HG02870 (cell line): ENCODE measurements at regions not wholly inside any gene's neighbourhood (a gene's known extent, or its start where the extent isn't known, plus 50 kb on each side); places are given as distances from the start of the nearest gene placed in this dataset.
"Not testable (repeated sequence)": the region's sequence is repeated elsewhere in the genome, so short reads cannot be mapped to it uniquely, and the experiment has no call there.

Experiments used
- ATAC-seq: cut with Tn5 transposase; IDR thresholded peaks from one replicate; pipeline ENCODE4 v1.9.1; 2021; ENCODE audit warnings: mild to moderate bottlenecking, moderate library complexity; ENCODE audit not compliant: unreplicated experiment

DNA sequence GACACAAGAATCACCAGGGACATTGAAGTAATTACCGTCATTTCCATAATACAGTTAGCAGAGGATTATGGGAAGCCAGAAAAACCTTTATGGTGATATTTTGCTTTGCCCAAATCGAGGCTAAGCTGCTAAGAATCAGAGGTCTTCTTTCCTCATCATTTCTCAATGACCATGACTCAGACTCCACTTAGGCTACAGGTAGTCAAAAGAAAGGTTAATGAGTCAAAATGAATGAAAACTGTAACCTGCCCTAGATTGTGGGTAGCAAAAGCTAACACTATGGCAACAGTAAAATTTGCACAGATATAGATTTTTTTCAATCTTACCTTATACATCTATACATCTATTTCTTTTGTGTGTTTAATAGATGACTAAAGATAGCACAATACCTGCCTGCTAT, 185.8 kb downstream of the CARTPT start:
- no peak for ATAC-seq

DNA sequence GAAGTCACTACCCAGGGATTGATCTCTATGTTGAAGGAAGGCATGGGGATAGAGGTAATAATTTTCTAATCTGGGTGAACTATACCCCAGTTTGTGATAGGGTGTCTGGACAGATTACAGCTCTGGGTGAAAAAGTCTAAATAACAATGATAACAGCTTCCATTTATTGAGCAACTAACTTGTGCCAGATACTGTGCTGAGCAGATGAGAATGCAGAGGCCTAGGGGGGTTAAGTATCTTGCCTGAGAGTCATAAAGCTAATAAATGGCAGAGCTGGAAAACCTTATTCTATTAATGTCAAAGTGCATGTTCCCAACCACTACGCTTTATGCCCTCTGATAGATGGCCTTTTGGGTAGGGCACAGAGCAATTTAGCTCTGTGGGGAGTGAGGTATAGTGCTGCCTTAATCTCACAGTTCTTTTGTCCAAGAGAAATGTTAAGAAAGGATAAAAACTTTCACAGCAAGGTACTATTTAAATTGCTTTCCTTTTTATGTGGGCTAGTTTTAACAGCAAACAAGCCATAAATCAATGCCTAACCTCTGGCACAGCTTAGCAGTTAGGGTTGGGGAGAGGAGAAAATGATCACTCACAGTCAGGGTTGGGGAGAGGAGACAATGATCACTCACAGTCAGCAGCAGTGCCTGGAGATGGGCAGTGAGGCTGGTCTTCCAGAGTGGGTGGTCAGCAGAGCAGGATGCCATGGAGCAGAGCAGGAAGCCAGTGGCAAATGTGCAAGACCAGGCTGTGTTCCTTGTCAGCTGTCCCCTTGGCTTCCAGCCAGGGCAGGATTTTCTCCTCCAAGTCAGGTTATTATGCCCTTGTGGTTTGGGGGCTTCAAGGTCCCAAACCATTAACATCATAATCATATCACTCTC, 187.0 kb downstream of the CARTPT start:
- ATAC-seq: no peak

DNA sequence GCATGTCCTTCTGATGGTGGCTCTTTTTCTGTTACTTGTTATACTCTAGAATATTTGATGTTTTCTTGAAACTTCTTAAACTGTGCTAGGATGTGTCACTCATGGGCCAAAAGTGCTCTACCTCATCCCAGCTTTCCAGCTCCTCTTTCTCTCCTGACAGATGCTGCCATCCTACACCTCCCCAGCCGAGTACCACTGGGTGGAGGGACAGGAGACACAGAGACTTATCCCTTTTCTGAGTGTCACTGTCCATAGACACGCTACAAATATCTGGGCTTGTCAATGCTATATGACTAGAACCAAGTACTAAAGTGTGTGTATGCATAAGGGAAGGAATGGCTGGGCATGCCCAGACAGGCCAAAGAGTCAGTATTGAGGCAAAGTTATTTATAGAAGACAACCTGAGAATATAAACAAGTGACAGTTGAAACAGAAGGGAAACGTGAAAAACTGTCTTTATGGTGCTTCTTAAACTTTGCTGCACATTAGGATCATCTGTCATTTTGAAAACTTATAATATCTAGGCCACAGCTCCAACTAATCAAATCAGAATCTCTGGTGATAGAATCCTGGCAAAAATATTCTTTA, 188.0 kb downstream of the CARTPT start:
- peak; percentile 61 for ATAC-seq

DNA sequence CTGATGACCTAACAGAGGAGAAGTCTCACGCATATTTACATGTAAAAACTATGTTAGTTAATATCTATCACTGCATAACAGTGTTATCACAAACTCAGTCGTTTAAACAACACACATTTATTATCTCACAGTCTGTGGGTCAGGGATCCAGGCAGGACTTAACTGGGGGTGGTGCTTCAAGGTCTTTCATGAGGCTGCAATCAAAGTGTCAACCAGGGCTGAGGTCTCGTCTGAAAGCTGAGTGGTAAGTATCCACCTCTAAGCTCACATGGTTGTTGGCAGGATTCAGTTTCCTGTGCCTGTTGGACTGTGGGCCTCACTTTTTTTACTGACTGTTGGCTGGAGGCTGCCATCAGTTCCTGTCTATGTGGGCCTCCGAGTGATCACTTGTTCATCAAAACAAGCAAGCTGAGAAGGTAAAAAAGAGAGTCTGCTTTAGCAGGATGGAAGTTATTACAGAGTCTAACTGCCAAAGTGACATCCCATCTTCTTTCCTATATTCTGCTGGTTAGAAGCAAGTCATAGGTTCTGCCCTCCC, 188.6 kb downstream of the CARTPT start:
- no peak for ATAC-seq

DNA sequence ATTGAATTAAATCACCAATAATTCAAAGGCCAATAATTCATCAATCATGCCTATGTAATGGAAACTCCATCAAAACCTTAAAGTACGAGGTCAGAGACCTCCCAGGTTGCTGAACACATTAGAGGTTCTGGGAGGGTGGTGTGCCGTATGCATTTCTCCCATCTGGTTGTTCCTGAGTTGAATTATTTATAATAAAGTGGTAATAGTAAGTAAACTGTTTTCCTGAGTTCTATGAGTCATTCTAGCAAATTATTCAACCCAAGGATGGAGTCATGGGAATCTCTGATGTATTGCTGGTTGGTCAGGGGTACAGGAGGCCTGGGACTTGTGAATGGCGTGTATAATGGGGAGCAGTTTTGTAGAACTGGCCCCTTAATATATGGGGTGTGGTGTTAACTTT, 191.7 kb downstream of the CARTPT start:
- no peak for ATAC-seq

DNA sequence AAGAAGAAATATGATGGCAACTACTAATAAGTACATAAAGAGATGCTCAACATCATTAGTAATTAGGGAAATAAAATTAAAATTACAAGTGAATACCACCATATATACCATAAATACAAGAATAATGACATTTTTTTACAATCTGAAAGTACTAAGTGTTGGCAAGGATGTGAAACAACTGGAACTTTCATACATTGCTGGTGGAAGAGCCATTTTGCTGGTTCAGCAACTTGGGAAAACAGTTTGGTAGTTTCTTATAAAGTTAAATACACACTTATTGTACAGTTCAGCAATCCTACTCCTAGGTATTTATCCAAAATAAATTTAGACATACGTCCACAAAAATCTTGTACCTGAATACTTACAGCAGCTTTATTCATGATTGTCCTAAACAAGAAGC, 192.9 kb downstream of the CARTPT start:
- ATAC-seq: no peak

DNA sequence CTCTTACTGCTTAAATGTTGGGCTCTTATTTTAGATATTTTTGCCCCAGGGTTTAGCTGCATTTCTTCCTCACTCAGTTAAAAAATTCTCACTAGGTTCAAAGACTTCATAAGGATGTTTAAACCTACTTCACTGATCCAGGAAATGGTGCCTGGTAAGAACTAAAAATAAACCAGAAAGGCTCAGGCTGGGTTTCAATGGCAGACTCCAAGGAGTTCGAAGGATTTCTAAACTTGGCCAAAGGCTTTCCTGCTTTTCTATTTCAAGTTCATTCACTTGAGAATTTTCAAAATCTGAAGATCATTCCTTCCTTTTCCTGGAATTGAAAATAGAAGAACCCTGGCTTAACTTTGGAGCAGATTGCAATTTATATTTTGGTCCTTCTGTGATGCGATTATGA, 193.0 kb upstream of the MAP1B start:
- no peak for ATAC-seq

DNA sequence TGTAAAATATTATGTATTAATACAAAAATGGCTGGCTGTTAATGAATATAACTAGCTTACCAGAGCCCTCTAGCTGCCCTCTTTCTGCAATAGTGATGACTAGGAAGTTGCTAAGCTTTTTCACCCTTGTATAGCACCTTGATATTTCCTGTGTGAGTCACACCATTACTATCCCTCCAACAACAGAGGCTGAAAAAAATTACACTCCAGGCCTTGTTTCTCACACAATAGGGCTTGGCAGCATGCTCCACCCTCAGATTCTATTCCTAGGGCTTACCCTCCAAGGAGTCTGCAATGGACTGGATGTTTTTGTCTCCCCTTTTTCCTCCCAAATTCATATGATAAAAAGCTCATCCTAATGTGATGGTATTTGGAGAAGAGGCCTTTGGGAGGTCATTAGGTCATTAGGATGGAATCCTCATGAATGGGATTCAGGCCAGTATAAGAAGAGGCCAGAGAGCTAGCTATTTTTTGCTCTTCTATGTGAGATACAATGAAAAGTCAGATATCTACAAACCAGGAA, 184.6 kb upstream of the MAP1B start:
- ATAC-seq: no peak

DNA sequence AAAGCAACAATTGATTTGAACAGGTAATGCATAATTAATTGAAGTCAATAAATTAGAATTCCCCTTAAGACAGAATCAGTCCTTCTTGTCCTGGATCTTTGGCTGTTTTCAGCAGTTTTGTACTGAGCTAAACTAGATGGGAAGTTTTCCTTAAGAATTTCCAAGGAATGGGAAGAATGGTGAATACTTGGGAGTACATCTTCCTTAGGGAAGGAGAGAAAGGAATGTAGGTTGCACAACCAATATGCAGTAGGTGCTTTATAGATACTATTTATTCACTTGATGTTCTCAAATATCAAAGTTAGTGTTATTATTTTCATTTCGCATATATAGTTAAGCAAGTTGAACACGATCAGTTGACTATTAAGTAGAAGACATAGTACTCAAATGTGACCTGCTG, 183.5 kb upstream of the MAP1B start:
- ATAC-seq: no peak

DNA sequence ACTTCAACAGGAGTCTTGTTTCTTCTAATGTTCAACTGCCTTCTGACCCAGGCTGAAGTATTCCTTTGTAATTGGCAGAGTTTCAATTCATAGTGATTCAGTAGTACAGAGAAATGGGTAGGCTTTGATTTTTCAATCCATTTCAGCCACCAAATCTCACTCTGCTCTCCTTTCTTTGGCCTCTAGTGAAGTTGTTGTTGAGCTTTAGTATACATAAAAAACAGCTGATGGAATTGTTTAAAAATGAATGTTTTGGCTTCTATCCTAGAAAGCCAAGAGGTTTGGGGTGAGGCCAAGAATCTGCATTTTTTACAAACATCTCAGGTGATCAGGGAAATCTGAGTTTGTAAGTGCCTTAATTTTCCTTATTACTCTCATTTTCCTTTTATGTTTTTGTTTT, 182.9 kb upstream of the MAP1B start:
- ATAC-seq: no peak

DNA sequence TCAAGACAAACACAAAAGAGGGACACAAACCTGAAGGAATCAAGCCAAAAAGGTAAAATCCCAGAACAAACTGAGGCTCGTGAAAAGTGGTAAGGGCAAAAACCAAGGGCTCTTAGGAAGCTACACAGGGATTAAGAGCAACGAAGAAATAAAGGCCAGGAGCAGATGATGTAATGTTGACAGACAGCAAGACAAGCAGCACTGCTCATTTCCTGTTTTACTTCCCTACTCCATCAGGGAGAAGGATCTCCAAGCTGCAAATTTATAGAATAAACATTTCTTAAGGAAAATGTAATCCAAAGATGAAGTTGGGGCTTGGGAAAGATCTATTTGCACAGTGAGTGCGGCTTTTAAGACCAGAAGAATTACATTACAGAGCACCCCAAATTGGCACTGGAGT, 182.3 kb upstream of the MAP1B start:
- no peak for ATAC-seq

DNA sequence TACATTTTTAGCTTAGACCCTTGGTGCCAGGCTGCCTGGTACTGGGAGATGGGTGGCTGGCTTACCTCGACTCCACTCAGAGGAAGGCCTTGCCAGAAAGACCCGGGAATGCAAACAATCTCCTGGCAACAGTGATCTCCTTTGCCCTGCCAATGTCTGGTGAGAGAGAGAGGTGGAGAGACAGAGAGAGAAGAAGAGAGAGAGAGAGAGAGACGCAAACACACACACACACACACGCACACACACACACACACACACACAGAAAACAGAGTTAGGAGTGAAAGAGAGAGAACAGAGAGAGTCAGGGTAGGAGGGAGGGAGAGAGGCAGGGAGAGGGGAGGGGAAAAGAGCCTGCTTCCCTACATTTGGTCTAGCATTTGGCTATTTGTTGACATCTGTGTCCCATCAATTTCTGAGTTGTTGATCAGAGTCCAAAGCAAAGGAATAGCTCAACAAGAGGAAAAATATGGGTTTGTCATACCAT, 181.6 kb upstream of the MAP1B start:
- ATAC-seq: no peak

DNA sequence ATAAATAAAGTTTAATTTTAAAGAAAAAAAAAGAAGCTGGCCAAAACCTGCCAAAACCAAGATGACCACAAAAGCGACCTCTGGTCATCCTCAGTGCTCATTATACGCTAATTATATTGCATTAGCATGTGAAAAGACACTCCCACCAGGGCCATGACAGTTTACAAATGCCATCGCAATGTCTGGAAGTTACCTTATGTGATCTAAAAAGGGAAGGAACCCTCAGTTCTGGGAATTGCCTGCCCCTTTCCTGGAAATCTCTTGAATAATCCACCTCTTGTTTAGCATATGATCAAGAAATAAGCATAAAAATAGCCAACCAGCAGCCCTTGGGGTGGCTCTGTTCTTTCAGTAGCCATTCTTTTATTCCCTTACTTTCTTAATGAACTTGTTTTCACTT, 178.3 kb upstream of the MAP1B start:
- ATAC-seq: no peak

DNA sequence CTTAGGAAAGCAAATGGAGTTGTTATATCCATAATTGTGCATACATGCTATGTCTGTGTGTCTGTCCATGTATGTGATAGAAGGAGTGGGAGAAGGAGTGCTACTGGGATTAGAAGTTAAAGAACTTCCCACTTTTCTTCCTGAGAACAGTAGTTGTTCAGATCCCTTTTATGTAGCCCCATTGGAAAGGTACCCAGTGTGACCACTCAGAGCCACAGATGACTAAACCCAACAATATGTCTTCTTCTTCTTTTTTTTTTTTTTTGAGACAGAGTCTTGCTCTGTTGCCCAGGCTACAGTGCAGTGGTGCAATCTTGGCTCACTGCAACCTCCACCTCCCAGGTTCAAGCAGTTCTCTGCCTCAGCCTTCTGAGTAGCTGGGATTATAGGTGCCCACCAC, 176.7 kb upstream of the MAP1B start:
- not testable (repeated sequence) for ATAC-seq

DNA sequence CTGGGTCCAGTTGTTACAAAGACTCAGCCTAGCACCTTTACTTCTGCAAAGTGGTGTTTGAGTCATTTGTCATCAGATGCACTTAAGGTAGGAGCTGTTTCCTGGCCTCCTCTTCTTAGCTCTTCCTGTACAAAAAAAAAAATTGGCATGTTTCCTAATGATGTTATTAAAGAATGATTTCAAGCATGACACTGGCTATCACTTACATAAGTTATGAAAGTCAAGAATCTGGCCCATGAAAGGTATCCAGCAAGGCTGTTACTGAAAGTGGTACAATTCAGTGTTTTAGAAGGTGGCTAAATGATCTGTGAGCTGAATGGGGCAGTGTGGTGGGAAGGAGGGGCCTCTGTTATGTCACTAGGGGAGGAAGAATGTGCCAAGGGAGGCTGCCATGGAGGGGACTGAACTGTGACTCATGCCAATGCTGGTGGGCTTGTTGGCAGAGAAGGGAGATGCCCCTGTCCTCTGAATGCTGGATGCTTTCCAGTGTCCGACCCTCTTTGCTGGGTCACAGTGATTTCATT, 175.1 kb upstream of the MAP1B start:
- no peak for ATAC-seq

DNA sequence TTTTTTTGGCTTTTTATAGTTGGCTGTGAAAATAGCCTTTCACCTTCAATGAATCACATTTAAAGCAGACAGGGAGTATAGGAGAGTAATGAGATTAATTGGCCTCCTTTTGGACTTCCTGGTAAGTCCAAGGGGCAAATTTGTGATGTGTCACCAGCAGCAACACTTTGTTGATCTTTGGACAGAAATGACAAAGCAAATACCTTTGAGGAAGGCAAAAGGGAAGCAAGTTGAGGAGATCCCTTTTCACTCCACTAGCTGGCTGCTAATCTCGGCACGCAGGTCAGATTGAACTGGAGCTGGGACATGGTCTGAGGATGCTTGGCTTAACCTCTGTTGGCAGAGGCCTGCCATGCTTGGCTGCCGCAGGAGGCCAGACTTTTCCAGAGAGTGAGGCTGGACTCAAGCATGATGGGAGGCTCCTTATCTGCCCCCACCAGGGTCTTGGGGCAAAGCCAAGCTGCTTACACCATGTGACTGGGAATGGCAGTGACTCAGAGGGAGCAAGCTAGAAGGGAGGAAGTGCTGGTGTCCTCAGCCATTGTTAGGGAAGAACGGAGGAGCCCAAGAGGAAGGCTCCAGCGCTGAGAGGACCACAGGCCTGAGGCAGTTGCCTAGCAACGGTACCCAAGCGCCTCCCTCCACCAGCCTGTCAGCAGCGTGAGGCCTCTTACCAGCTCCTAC, 174.5 kb upstream of the MAP1B start:
- ATAC-seq: no peak

DNA sequence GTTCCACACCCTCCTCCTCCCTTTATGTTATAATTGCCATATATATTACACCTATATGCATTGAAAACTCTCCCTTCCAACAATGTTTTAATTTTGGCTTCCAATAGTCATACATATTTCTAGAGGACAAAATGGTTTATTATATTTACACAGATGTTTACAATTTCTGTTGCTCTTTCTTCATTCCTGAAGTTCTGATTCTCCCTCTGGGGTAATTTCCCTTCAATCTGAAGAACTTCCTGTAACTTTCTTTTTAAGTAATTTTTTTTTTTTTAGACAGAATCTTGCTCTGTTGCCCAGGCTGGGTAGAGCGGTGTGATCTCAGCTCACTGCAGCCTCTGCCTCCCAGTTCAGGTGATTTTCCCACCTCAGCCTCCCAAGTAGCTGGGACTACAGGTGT, 173.0 kb upstream of the MAP1B start:
- no peak for ATAC-seq

DNA sequence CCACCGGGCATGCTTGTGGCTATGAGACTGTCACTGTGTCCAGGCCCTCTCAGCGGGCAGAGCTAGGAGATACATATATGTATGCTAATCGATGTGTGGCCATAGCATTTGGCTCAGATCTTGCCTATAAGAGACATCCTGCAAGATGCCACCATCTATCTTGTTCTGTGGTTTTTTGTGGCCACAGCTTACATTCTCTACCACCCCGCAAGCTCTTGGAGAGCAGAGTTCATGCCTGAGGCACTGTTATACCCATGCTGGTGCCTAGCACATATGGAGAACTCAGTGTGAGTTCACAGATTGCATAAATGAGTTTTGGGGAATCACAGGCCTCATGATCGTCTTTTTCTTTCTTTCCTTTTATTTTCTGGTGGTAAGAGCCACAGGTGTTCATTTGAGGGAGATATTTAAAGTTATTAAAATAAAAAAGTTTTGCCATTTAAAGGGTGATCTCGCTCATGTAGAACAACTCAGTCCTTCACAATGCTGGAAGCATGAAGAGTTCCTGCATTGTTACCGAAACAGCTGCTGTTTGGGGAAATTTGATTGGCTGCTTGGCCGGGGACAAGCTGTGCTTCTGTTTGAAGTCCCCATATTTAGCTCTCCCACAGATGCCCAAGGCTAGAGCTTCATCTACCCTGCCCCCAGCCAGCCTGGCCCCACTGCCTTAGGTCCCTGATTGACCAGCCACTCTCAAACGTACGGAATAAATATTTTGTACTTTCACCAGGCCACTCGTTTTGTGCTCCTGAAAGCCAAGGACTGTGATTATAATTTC, 169.2 kb upstream of the MAP1B start:
- no peak for ATAC-seq

DNA sequence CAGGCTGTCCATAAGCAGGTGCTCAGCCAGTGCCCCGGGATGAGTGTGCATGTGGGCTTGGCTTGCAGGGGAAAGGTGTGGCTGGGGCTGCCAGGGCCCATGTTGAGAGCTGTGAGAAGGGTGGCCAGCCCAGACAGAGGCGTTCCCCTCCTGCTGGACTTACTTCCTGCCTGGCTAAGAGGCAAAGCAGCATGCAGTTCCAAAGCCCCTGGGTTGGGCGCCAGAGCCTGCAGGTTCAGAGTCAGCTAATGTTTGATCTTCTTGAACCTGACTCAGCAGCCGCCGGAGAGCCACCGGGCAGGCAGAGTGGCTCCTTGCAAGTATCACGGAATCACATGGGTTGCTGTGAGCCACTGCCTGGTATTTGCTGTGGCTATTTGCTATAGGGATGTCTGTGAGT, 168.4 kb upstream of the MAP1B start:
- ATAC-seq: no peak

DNA sequence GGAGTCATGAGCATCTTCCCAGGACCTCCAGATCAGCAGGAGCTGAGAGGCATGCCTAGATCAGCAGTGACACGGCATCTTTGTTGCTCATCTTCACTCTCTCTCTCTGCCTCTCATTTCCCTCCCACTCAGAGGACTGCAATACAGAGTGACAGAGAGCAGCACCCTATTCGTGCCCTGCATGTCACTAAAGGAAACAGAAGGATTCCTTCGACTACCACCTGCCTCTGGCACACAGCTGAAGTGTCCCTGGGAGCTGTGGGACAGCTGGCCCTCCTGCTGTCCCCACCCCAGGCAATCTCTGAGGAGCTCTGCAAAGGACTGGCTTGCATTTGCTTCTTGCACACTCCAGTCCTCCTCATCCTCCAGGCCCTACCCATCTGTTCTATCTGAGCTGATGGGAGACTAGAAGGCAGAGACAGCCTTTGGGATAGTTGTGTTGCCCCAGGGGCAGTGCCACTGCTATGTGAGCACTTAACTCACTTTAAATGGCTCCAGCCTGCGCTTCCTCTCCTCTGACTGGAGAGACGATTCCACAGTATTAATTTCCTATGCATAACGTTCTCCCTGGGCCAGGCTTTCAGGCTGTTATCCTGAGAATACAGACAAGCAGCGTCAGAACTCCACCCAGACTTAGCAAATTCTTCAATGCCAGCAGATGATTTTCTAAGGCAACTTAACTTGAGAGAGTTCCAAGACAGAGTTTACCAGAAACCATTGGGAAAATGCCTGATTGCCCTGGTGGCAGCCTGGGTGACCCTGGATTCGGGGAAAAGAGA, 167.6 kb upstream of the MAP1B start:
- ATAC-seq: no peak
